Left lung (tissue), 4 donors: ENCODE measurements at regions not wholly inside any gene's neighbourhood (a gene's known extent, or its start where the extent isn't known, plus 50 kb on each side); places are given as distances from the start of the nearest gene placed in this dataset.

Experiments
- ATAC-seq: fragments of 200-7000 bp; cut with Tn5 transposase; one replicate; pipeline ENCODE4 v1.9.1; 2020; ENCODE audit warnings: moderate library complexity
- DNase-seq, 4 donors: peaks; one replicate each; pipeline ENCODE4 v3.0.0-alpha.2; 2013 to 2020
- H3K27ac ChIP-seq, 2 donors: fragments of 200-600 bp; sonication (generic) in 1 of 2; one replicate each; pipeline versions ENCODE4 v1.5.0 to v1.8.0; 2020 to 2021
- H3K27me3 ChIP-seq, 2 donors: fragments of 200-600 bp; sonication (generic) in 1 of 2; one replicate each; pipeline versions ENCODE4 v1.5.0 to v1.8.0; 2020 to 2021
- H3K36me3 ChIP-seq, 2 donors: fragments of 200-600 bp; sonication (generic) in 1 of 2; one replicate each; pipeline versions ENCODE4 v1.5.0 to v1.8.0; 2020 to 2021
- H3K4me1 ChIP-seq, 2 donors: fragments of 200-600 bp; one replicate each; pipeline ENCODE4 v1.8.0; 2021
- H3K4me3 ChIP-seq, 2 donors: fragments of 200-600 bp; sonication (generic) in 1 of 2; one replicate each; pipeline versions ENCODE4 v1.5.0 to v1.8.0; 2020 to 2021; ENCODE audit warnings: mild to moderate bottlenecking in 1 of 2
- H3K9me3 ChIP-seq, 2 donors: fragments of 200-600 bp; sonication (generic) in 1 of 2; one replicate each; pipeline versions ENCODE4 v1.5.0 to v1.8.0; 2020 to 2021
- intact Hi-C, 2 donors: fragments of 100-400 bp; cut with DNase I; formaldehyde crosslinking; loops; one replicate each; pipeline versions ENCODE4 v1.11.2 to v1.14.2; 2022
- TF ChIP-seq, protein P1 (sequence below), 2 donors: fragments of 200-600 bp; sonication (generic) in 1 of 2; IDR thresholded peaks; one replicate each; pipeline versions ENCODE4 v1.5.0 to v1.8.0; 2021; ENCODE audit warnings: antibody characterized with exemption in 2 of 2
- donor health status: DM: no; HTN: yes; CAD: no.
- donor health status: DM: no; HTN: no; CAD: no.

DNA sequence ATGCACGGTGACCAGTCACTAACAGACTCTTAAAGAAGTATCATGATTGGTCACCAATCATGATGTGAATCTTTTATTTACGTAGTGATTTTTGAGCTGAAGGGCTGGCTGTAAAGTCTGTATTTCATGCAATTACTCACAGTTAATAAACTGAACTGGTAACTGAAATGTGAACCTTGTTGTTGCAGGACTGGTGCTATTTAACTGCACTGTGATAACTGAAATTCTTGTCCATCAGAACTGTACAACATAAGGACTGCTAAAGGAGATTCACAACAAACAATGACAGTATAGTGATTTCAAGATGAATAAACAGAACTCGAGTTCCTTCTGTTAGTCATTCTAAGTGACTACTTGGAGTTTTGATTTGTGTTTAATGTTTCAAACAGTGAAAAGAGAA is 316.6 kb downstream of the TPBG start:
- intact Hi-C loops: no loop called here

DNA sequence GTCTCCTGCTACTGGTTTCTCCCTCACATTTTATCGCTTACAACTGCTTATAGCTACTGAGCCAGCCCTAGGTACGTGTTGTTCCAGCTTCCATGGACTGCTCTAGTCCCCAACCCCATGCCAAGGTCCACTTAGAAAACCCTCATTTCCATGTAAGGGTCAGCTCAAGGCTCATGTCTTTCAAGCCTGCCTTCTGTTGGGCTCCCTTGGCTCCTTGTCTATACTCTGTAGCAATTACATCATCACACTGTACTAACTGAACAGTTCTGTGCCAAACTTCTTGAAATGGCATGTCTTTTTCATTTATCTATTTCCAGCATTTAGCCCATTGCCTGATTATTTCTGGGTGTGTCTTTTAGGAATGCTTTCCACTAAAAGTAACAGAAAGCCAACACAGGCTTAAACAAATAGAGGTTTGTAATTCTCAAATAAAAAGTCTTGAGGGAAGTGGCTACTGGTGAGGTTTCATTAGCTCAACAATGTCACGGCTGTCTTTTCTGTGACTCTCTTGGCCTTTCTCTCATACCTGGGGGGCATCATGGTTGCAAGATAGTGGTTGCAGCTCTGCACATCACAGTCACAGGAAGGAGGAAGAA is 317.6 kb downstream of the TPBG start:
- Histone ChIP-seq H3K4me1 (no peaks in the 10 kb centered on the region), H3K27ac (no peak overlapping the region), H3K36me3 (no peaks in the 10 kb centered on the region), H3K9me3 (peaks cover 0 to 20% of the 10 kb centered on the region in 2 donors), H3K27me3 (no peaks in the 10 kb centered on the region), H3K4me3 (no peak overlapping the region)
- ATAC-seq: peak; percentile 57
- no peak for DNase-seq
- intact Hi-C loops: no loop called here
- TF ChIP-seq, protein P1, sequence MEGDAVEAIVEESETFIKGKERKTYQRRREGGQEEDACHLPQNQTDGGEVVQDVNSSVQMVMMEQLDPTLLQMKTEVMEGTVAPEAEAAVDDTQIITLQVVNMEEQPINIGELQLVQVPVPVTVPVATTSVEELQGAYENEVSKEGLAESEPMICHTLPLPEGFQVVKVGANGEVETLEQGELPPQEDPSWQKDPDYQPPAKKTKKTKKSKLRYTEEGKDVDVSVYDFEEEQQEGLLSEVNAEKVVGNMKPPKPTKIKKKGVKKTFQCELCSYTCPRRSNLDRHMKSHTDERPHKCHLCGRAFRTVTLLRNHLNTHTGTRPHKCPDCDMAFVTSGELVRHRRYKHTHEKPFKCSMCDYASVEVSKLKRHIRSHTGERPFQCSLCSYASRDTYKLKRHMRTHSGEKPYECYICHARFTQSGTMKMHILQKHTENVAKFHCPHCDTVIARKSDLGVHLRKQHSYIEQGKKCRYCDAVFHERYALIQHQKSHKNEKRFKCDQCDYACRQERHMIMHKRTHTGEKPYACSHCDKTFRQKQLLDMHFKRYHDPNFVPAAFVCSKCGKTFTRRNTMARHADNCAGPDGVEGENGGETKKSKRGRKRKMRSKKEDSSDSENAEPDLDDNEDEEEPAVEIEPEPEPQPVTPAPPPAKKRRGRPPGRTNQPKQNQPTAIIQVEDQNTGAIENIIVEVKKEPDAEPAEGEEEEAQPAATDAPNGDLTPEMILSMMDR (IDR thresholded peaks at IDR 0.05): no peak

More for the DNA sequence above, 316.6 kb downstream of the TPBG start:
- no peak for ATAC-seq
- Histone ChIP-seq H3K9me3 (peaks cover 0 to 28% of the 10 kb centered on the region in 2 donors), H3K27ac (no peak overlapping the region), H3K4me1 (no peaks in the 10 kb centered on the region), H3K4me3 (no peak overlapping the region), H3K27me3 (no peaks in the 10 kb centered on the region), H3K36me3 (no peaks in the 10 kb centered on the region)
- no peak for DNase-seq
- TF ChIP-seq, protein P1 (IDR thresholded peaks at IDR 0.05): no peak

DNA sequence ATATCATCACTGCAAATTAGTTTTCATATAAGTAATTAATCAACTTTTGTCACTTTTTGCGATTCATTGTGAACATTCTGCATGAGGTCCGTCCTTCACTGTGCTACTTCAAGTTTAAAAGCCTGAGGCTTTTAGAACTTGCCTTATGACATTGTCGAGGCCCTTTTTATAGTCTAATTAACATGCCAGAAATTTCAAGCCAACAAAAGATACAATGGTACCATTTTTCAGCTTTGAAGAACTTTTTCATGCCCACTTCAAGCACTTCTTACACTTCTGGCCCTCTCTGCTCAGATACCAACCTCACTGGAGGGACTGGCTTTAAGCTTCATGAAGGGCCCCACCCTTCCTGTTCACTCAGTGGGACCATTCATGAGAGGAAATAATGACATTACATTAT is 323.1 kb downstream of the TPBG start:
- Histone ChIP-seq H3K4me1 (no peaks in the 10 kb centered on the region), H3K36me3 (no peaks in the 10 kb centered on the region), H3K27me3 (no peaks in the 10 kb centered on the region), H3K4me3 (no peak overlapping the region), H3K9me3 (no peaks in the 10 kb centered on the region), H3K27ac (no peak overlapping the region)
- ATAC-seq: no peak
- TF ChIP-seq, protein P1 (IDR thresholded peaks at IDR 0.05): no peak
- no peak for DNase-seq
- intact Hi-C loops: no loop called here

DNA sequence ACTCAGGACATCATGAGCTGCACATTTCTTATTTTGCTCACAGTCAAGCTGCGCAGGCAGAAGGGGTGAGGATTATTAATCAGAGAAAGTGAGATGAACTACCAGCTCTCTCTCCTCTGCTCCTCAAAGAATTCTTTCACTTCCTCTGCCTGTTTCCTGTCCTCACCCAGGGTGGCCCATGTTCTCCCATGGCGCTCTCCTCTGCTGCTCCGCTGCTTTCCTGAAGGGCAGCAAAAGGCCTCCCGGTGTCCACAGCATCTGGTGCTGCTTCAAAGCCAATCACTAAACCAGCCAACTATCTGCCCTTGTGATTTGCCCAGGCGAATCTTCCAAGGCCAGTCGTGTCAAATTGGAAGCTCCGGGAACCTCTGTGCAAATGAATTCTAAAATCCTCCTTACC is 324.2 kb downstream of the TPBG start:
- DNase-seq: no peak
- Histone ChIP-seq H3K27ac (no peak overlapping the region), H3K36me3 (no peaks in the 10 kb centered on the region), H3K4me3 (no peak overlapping the region), H3K4me1 (no peaks in the 10 kb centered on the region), H3K27me3 (no peaks in the 10 kb centered on the region), H3K9me3 (no peaks in the 10 kb centered on the region)
- no peak for ATAC-seq
- intact Hi-C loops: no loop called here
- TF ChIP-seq, protein P1 (IDR thresholded peaks at IDR 0.05): no peak

DNA sequence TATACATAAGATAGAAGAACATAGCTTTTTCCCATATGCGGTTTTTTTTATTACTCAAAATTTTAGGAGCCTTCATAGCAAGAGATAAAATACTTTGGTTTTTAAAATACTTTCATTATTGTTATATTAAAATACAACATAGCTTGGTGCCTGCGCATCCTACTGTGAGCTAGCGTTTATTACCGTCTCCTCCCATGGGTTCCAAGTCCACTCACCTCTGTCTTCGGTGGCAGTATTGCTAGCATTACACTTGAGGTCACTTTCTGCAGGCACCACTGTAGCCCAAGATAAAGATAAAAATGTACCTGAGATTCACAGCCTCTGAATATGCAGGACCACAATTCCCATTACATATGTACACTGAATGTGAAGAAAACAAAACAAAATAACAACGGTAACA is 326.7 kb downstream of the TPBG start:
- no peaks in the 10 kb centered on the region for H3K27me3 ChIP-seq
- intact Hi-C loops: no loop called here
- H3K4me1 ChIP-seq: no peaks in the 10 kb centered on the region
- TF ChIP-seq, protein P1 (IDR thresholded peaks at IDR 0.05): no peak
- H3K36me3 ChIP-seq: no peaks in the 10 kb centered on the region
- H3K27ac ChIP-seq: no peak overlapping the region
- no peak for ATAC-seq
- no peak overlapping the region for H3K4me3 ChIP-seq
- DNase-seq: no peak
- H3K9me3 ChIP-seq: no peaks in the 10 kb centered on the region
